Endothelial cell of umbilical vein (primary cell): ENCODE measurements at regions not wholly inside any gene's neighbourhood (a gene's known extent, or its start where the extent isn't known, plus 50 kb on each side); places are given as distances from the start of the nearest gene placed in this dataset.

Source experiments
- BruUV-seq: library from RNA; stranded (reverse); fragments of 400-500 nt; replicated peaks from 2 replicates; lab custom pipeline; 2021; lab: Mats Ljungman, UMichigan
- CTCF ChIA-PET: fragments of 300-600, 350-600 bp; sonication (Branson Sonifier 250); formaldehyde crosslinking; loops from one replicate; lab custom pipeline; 2021; ENCODE audit warnings: antibody characterized with exemption, inconsistent platforms; lab: Charles Lee
- POLR2A ChIA-PET: fragments of 300-600, 350-600 bp; sonication (Branson Sonifier 250); formaldehyde crosslinking; loops from one replicate; lab custom pipeline; 2021; ENCODE audit warnings: antibody characterized with exemption, inconsistent platforms; lab: Charles Lee
- DNase-seq: peaks from one replicate; pipeline ENCODE4 v3.0.0-alpha.2; 2011; ENCODE audit warnings: low read depth, low spot score
- FAIRE-seq: peaks from 2 replicates; lab custom pipeline; 2011; peaks lifted over from hg19 to GRCh38; lab: Jason Lieb, UNC
- H2AFZ ChIP-seq: 2 replicates; pipeline ENCODE4 v1.6.0; 2012; ENCODE audit warnings: low read depth, low read length, control low read depth, inconsistent platforms
- H3K27ac ChIP-seq: 2 replicates; pipeline ENCODE4 v1.5.1; 2011; ENCODE audit warnings: low read depth, mild to moderate bottlenecking, control low read depth, low read length, moderate library complexity; ENCODE audit not compliant: insufficient read depth
- H3K27me3 ChIP-seq, 2 experiments: 2 replicates each; pipeline versions ENCODE4 v1.6.0 to v1.6.1; 2011; ENCODE audit warnings: low read length in 2 of 2, mixed read lengths in 1 of 2; ENCODE audit not compliant: control insufficient read depth in 2 of 2, insufficient read depth in 2 of 2
- H3K36me3 ChIP-seq, 2 experiments: 2 replicates in 1 of 2; 3 replicates in 1 of 2; pipeline ENCODE4 v1.5.1; 2011; ENCODE audit warnings: low read length in 2 of 2, mild to moderate bottlenecking in 1 of 2, moderate library complexity in 1 of 2; ENCODE audit not compliant: control insufficient read depth in 2 of 2, insufficient read depth in 2 of 2; ENCODE audit errors: extremely low read depth in 1 of 2
- H3K4me1 ChIP-seq: 3 replicates; pipeline ENCODE4 v1.5.1; 2011; ENCODE audit warnings: mild to moderate bottlenecking, low read length; ENCODE audit not compliant: control insufficient read depth, insufficient read depth; ENCODE audit errors: extremely low read depth
- H3K4me2 ChIP-seq: 2 replicates; pipeline ENCODE4 v1.6.1; 2011; ENCODE audit warnings: low read length, control low read depth, mixed read lengths; ENCODE audit not compliant: insufficient read depth
- H3K4me3 ChIP-seq, 3 experiments: fragments of 200-600 bp in 1 of 3; sonication (generic), shearing (Covaris generic) in 1 of 3; replicated peaks in 1 of 3; 2 replicates each; pipeline ENCODE4 v1.5.1; 2011 to 2016; ENCODE audit warnings: control low read depth in 3 of 3, low read length in 3 of 3, mild to moderate bottlenecking in 2 of 3, inconsistent platforms in 1 of 3, low read depth in 1 of 3, moderate library complexity in 1 of 3; ENCODE audit not compliant: insufficient read depth in 1 of 3
- H3K79me2 ChIP-seq: 2 replicates; pipeline ENCODE4 v1.6.0; 2012; ENCODE audit warnings: low read length, inconsistent platforms; ENCODE audit not compliant: control insufficient read depth, insufficient read depth
- H3K9ac ChIP-seq: replicated peaks from 2 replicates; pipeline ENCODE3; 2011; ENCODE audit warnings: low read length, control low read depth; ENCODE audit not compliant: insufficient read depth; ENCODE audit errors: extremely low read depth
- H3K9me1 ChIP-seq: replicated peaks from 3 replicates; pipeline ENCODE4 v1.6.0; 2011; ENCODE audit warnings: mild to moderate bottlenecking, low read length; ENCODE audit not compliant: control insufficient read depth, insufficient read depth; ENCODE audit errors: extremely low read depth
- H3K9me3 ChIP-seq: replicated peaks from 2 replicates; pipeline ENCODE4 v1.5.1; 2012; ENCODE audit warnings: low read length, inconsistent platforms; ENCODE audit not compliant: control insufficient read depth, insufficient read depth
- H4K20me1 ChIP-seq: replicated peaks from 2 replicates; pipeline ENCODE3; 2011; ENCODE audit warnings: mild to moderate bottlenecking, low read length; ENCODE audit not compliant: control insufficient read depth, insufficient read depth; ENCODE audit errors: extremely low read depth
- CTCF ChIP-seq, 2 donors: IDR thresholded peaks; 1 replicate in 1 of 2; 2 replicates in 1 of 2; pipeline ENCODE4 v1.5.1; 2011; ENCODE audit warnings: low read length in 2 of 2, mild to moderate bottlenecking in 2 of 2, moderate library complexity in 2 of 2, control low read depth in 1 of 2, inconsistent platforms in 1 of 2, low read depth in 1 of 2; ENCODE audit not compliant: insufficient read depth in 1 of 2; ENCODE audit errors: extremely low read depth in 1 of 2
- EZH2 ChIP-seq: IDR thresholded peaks from 2 replicates; pipeline ENCODE4 v1.6.1; 2012; ENCODE audit warnings: borderline replicate concordance, low read depth, mild to moderate bottlenecking, moderate library complexity, low read length, inconsistent platforms; ENCODE audit not compliant: severe bottlenecking
- FOS ChIP-seq: IDR thresholded peaks from 2 replicates; pipeline ENCODE4 v1.6.1; 2011; ENCODE audit warnings: mild to moderate bottlenecking, low read length, moderate library complexity, borderline replicate concordance; ENCODE audit not compliant: insufficient read depth
- GATA2 ChIP-seq: IDR thresholded peaks from 2 replicates; pipeline ENCODE4 v1.7.0; 2011; ENCODE audit warnings: low read depth, mild to moderate bottlenecking, moderate library complexity, mixed read lengths, low read length; ENCODE audit not compliant: insufficient read length, insufficient read depth
- JUN ChIP-seq: IDR thresholded peaks from 2 replicates; pipeline ENCODE4 v1.6.1; 2011; ENCODE audit warnings: borderline replicate concordance, low read depth; ENCODE audit not compliant: insufficient read length, insufficient read depth
- MAX ChIP-seq: IDR thresholded peaks from 2 replicates; pipeline ENCODE4 v1.6.1; 2011; ENCODE audit not compliant: insufficient read depth, insufficient read length
- MYC ChIP-seq: IDR thresholded peaks from one replicate; pipeline ENCODE4 v1.6.1; 2011; ENCODE audit warnings: mild to moderate bottlenecking, low read depth, low read length
- POLR2A ChIP-seq: IDR thresholded peaks from 2 replicates; pipeline ENCODE4 v1.6.1; 2012; ENCODE audit warnings: low read depth, mild to moderate bottlenecking, control low read depth, low read length
- POLR2AphosphoS5 ChIP-seq: IDR thresholded peaks from 2 replicates; pipeline ENCODE4 v1.6.1; 2012; ENCODE audit warnings: low read depth, mild to moderate bottlenecking, control low read depth, low read length, moderate library complexity; ENCODE audit not compliant: insufficient read depth
- dilution Hi-C: fragments of 300-500 bp; cut with MboI; formaldehyde crosslinking; loops from one replicate; pipeline ENCODE4 v1.15.0; 2019; ENCODE audit warnings: low sequenced_read_pairs; ENCODE audit not compliant: extremely low pct_ligation_motif_present
- intact Hi-C: fragments of 100-400 bp; cut with micrococcal nuclease; formaldehyde crosslinking; loops from one replicate; pipeline ENCODE4 v1.10.0; 2022

DNA sequence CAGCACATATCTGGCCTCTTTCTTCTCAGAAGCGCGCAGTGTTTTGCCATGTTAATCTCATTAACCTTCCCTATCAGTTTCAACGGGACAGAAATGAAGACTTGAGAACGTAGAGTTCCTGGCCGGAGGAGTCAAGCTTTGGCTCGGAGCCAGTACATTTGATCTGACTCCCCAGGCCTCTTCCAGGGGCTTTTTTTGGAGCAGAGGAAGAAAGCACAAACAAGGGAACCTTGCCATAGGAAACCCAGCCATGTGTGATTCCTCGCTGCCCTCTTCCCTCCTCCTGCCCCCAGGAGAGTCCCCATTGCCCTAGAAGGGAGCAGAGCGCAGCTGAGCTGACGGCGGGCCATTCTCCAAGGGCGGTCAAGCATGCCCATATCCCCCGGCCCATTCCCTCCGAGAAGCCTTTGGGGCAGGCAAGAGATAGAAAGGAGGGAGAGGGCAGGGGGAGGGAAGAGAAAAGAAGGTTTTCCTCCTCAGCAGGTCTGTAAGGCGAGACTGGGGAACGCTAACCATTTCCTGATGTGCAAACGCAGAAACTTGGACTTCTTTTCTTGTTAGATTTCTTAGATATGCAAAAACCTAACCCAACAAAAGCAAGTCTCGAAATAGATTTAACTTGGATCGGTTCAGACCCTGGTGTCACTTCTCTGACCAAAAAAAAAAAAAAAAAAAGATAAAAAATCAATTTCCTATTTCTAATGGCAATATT lies 63.7 kb upstream of the POU3F3 start:
- CTCF ChIA-PET, result no interaction called here
- intact Hi-C loops (no loop called here), dilution Hi-C loops (no loop called here)
- H3K9me1 ChIP-seq, result no peaks in the 10 kb centered on the region
- H3K4me2 ChIP-seq, result no peak overlapping the region
- H3K27me3 ChIP-seq, result no peaks in the 10 kb centered on the region
- no peak overlapping the region for H3K9ac ChIP-seq
- no peaks in the 10 kb centered on the region for H3K9me3 ChIP-seq
- no peak for TF ChIP-seq MYC
- no peak for TF ChIP-seq CTCF (IDR thresholded peaks at IDR 0.05; ENCODE audit: extremely low read depth in 1 of 2, insufficient read depth in 1 of 2, low read depth in 1 of 2, low read length in 2 of 2)
- no peak for TF ChIP-seq FOS
- TF ChIP-seq POLR2A, result no peak
- TF ChIP-seq JUN, result no peak
- no peak for TF ChIP-seq MAX
- no peak for TF ChIP-seq EZH2
- no peak for TF ChIP-seq GATA2
- TF ChIP-seq POLR2AphosphoS5, result no peak
- H2AFZ ChIP-seq, result no peak overlapping the region
- FAIRE-seq (no peak), DNase-seq (no peak)
- BruUV-seq, result no TSS peak
- H3K27ac ChIP-seq, result no peak overlapping the region
- no peaks in the 10 kb centered on the region for H3K36me3 ChIP-seq
- no peaks in the 10 kb centered on the region for H3K4me1 ChIP-seq
- POLR2A ChIA-PET, result no interaction called here
- no peaks in the 10 kb centered on the region for H3K79me2 ChIP-seq
- H3K4me3 ChIP-seq, result no peak overlapping the region
- H4K20me1 ChIP-seq, result no peaks in the 10 kb centered on the region
